Motor neuron (in vitro differentiated cells): ENCODE measurements at regions not wholly inside any gene's neighbourhood (a gene's known extent, or its start where the extent isn't known, plus 50 kb on each side); places are given as distances from the start of the nearest gene placed in this dataset.

ENCODE experiments used
- ATAC-seq, 8 experiments: fragments of 200-7000 bp; cut with Tn5 transposase; replicated peaks in 6 of 8; 2 replicates each; pipeline ENCODE4 v1.8.0; 2021; ENCODE audit warnings: mild to moderate bottlenecking in 8 of 8, moderate library complexity in 8 of 8
- H3K27ac ChIP-seq, 2 donors: fragments of 250-450 bp; sonication (Bioruptor Pico); 2 replicates each; pipeline ENCODE4 v1.9.0; 2021; ENCODE audit warnings: antibody characterized with exemption in 2 of 2, mild to moderate bottlenecking in 2 of 2, moderate library complexity in 1 of 2
- H3K4me1 ChIP-seq, 2 donors: fragments of 250-450 bp; sonication (Bioruptor Pico); replicated peaks in 1 of 2; 2 replicates each; pipeline ENCODE4 v1.6.1; 2021; ENCODE audit warnings: antibody characterized with exemption in 2 of 2, mild to moderate bottlenecking in 2 of 2, moderate library complexity in 1 of 2
- H3K4me3 ChIP-seq, 5 donors: fragments of 250-450 bp; sonication (Bioruptor Pico); 2 replicates each; pipeline ENCODE4 v1.9.0; 2021; ENCODE audit warnings: antibody characterized with exemption in 5 of 5, mild to moderate bottlenecking in 5 of 5, moderate library complexity in 4 of 5
- WGBS, 10 experiments: fragments of 450-650 bp; shearing (Covaris generic); methylation state at CpG; one replicate each; pipeline ENCODE4 v1.0.0; 2022; 5-methylcytosine and 5-hydroxymethylcytosine counted together
- in situ Hi-C, 9 experiments: fragments of 400-800 bp; cut with MboI; loops; one replicate each; pipeline ENCODE4 v1.15.0; 2021; ENCODE audit warnings: low sequenced_read_pairs in 9 of 9, low pct_unique_long_range_greater_than_20kb in 2 of 9; ENCODE audit not compliant: unreplicated experiment in 9 of 9

DNA sequence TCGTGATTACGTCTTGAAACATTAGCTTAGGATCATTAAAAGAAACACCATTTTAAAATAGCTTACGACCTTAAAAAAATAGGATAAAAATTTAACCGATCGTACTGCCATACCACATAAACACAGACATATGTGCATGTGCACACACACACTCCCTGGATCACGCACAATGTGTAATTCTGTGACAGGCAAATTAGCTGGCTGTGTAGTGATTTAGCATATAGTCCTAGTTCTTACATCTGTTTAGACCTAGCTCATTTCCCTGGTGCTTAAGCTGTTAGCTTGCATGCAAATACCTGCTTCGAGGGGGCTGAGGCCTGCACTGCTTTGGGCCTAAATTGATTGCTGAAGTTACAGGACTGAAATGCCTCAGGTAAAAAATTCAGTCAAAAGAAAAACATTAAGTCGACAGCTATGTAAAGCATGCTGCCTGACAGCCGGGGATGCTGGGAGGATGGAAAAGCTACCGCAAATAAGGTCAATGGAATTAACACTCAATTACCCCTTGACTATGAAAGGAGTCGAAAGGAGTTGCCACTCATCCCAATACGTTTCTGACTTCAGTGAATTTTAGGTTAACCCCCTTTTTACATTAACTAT, 267.1 kb upstream of the FZD8 start:
- Histone ChIP-seq H3K4me1 (peaks cover 0 to 13% of the 10 kb centered on the region in 2 donors), H3K4me3 (no peak overlapping the region), H3K27ac (no peak overlapping the region)
- 52 to 91% (median 77%) methylated on average over 6 to 12 of the region's 12 CpGs for WGBS, 10 experiments
- in situ Hi-C loops = loop anchor here in 1 of 9 experiments (25.0 kb wide), 1 partner anchor 272 kb away; the partner anchor contains the start of gene FZD8
- ATAC-seq = peak in 2 of 8 experiments; percentile 12 to 71

DNA sequence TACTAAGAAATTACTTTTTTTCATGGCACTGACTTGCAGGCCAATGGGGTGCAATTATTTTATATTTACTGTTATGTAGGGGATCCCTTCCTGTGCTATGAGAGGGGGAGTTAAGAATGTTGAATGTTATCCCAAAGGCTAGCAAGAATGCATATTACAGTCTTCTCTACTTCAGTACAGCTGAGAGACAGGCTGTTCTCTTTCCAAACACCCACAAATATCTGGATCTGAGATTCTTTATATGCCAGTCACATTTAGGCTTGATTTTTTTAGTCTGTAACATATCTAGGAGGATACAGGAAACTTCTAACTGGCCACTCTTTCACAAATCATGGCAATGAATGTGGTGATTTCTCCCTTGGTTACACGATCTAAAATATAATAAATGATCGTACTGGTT, 266.4 kb upstream of the FZD8 start:
- no peak overlapping the region for H3K27ac ChIP-seq
- in situ Hi-C loops = loop anchor here in 1 of 9 experiments (25.0 kb wide), 1 partner anchor 271 kb away; the partner anchor contains the start of gene FZD8
- no peak for ATAC-seq
- H3K4me3 ChIP-seq = no peak overlapping the region
- peaks cover 0 to 13% of the 10 kb centered on the region in 2 donors for H3K4me1 ChIP-seq
- 64 to 100% (median 92%) methylated on average over 2 of the region's 2 CpGs; no CpG with 5 or more reads in 2 of the 10 experiments for WGBS, 10 experiments

GRCh38 chr10:35907548-35907947, 265.5 kb upstream of the FZD8 start:
- ATAC-seq = no peak
- H3K4me1 ChIP-seq = peaks cover 0 to 17% of the 10 kb centered on the region in 2 donors
- no peak overlapping the region for H3K4me3 ChIP-seq
- in situ Hi-C loops = loop anchor here in 1 of 9 experiments (25.0 kb wide), 1 partner anchor 270 kb away; the partner anchor contains the start of gene FZD8
- 50 to 100% (median 80%) methylated on average over 1 to 6 of the region's 9 CpGs; no CpG with 5 or more reads in 2 of the 10 experiments for WGBS, 10 experiments
- H3K27ac ChIP-seq = no peak overlapping the region

GRCh38 chr10:35906155-35906554, 264.1 kb upstream of the FZD8 start:
- Histone ChIP-seq H3K4me3 (no peak overlapping the region), H3K27ac (no peak overlapping the region), H3K4me1 (peaks cover 0 to 17% of the 10 kb centered on the region in 2 donors)
- WGBS, 10 experiments = 21 to 100% (median 90%) methylated on average over 1 to 3 of the region's 3 CpGs; no CpG with 5 or more reads in 4 of the 10 experiments
- no peak for ATAC-seq
- in situ Hi-C loops = loop anchor here in 1 of 9 experiments (25.0 kb wide), 1 partner anchor 269 kb away; the partner anchor contains the start of gene FZD8

GRCh38 chr10:35903021-35903420, 260.9 kb upstream of the FZD8 start:
- no peak for ATAC-seq
- H3K27ac ChIP-seq = no peak overlapping the region
- in situ Hi-C loops = loop anchor here in 1 of 9 experiments (25.0 kb wide), 1 partner anchor 266 kb away; the partner anchor contains the start of gene FZD8
- H3K4me1 ChIP-seq = peaks cover 7 to 13% of the 10 kb centered on the region in 2 donors
- WGBS, 10 experiments = 67 to 95% (median 83%) methylated on average over 2 to 6 of the region's 7 CpGs; no CpG with 5 or more reads in 4 of the 10 experiments
- H3K4me3 ChIP-seq = no peak overlapping the region

DNA sequence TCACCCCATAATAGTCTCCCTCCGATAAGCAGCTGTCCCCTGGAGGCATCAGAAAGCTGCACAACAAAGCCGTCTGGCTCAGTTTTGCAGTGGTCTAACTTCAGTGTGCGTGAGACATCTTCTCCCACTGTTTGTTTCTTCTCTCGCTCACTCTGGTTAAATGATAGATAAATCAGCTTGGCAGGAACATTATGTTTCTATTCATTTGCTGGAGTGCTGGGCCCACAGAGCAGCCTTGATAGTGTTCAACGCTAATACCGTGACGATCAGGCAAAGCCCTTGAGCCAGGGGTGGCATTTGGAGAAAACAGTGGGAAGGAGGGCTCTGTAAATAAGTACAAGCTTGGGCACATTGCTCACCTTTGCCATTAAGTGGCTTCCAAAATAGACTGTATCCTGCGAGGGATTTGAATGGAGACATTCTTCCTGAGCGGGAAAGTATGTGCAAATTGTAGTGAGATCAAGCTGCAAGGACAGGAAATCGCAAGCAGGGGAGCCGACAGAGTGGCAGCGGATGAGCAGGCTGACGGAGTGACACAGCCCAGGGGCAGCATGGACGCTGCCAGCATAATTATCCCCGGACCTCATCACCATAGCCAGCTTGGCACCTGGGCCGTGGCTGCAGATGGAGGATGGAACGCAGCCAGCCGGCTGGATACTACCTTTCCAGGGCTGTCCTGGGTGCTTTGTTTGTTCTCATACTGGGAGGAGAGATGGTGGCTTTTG, 256.8 kb upstream of the FZD8 start:
- H3K4me1 ChIP-seq = peaks cover 7 to 13% of the 10 kb centered on the region in 2 donors
- H3K27ac ChIP-seq = no peak overlapping the region
- 46 to 100% (median 72%) methylated on average over 4 to 15 of the region's 18 CpGs; no CpG with 5 or more reads in 1 of the 10 experiments for WGBS, 10 experiments
- in situ Hi-C loops = no loop called here
- no peak overlapping the region for H3K4me3 ChIP-seq
- peak in 5 of 8 experiments; percentile 65 to 86 (median 75) for ATAC-seq

GRCh38 chr10:35896001-35896400, 253.9 kb upstream of the FZD8 start:
- peak in 2 of 8 experiments; percentile 53 to 61 for ATAC-seq
- Histone ChIP-seq H3K27ac (no peak overlapping the region), H3K4me1 (peaks cover 8 to 9% of the 10 kb centered on the region in 2 donors), H3K4me3 (no peak overlapping the region)
- WGBS, 10 experiments = 31 to 100% (median 80%) methylated on average over 1 to 5 of the region's 5 CpGs
- in situ Hi-C loops = no loop called here

DNA sequence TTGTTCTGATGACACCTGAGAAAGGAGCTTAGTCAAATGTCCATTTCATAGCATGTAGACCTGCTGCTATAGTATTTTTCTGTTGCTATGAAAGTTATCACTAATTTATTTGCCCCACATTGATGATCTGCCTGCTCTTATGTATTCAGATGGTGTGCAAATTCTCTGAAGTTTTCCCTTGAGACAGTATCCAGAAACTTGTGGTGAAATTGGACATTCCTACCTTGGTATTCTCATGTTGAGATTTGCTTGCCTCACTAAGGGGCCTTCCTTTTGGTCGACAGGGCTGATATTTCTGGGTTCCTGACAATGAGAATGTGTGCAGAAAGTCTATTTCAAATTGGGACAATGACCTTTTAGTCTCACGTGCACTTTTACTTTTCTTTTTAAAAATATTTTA, 253.2 kb upstream of the FZD8 start:
- H3K27ac ChIP-seq = no peak overlapping the region
- peaks cover 15% of the 10 kb centered on the region in 2 donors for H3K4me1 ChIP-seq
- no peak for ATAC-seq
- WGBS, 10 experiments = 11 to 100% (median 83%) methylated on average over 1 to 2 of the region's 2 CpGs; no CpG with 5 or more reads in 1 of the 10 experiments
- in situ Hi-C loops = no loop called here
- H3K4me3 ChIP-seq = no peak overlapping the region

DNA sequence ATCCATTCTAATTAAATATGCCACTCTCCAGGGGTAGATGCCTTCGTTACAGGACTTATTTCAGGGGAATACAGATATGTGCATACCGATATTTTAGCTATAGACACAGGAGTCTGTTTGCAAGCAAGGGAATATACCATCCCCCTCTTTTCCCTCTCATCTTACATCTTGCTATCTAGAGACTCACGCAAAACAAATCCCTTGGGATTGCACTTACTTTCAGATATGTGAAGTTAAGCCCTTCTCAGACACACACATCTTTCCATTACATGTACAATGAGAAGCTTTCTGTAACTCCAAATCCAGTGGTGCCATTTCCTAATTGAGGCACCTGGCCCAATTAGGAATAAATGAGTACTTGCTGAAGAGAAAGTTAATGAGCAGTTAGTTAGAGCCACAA, 250.4 kb upstream of the FZD8 start:
- no peak overlapping the region for H3K4me3 ChIP-seq
- no peak for ATAC-seq
- H3K4me1 ChIP-seq = peaks cover 9 to 15% of the 10 kb centered on the region in 2 donors
- in situ Hi-C loops = no loop called here
- WGBS, 10 experiments = 80 to 100% (median 96%) methylated on average over 1 to 2 of the region's 3 CpGs; no CpG with 5 or more reads in 6 of the 10 experiments
- H3K27ac ChIP-seq = no peak overlapping the region

- H3K27ac ChIP-seq = no peak overlapping the region
- peak in 2 of 8 experiments; percentile 53 to 77 for ATAC-seq
- 17 to 100% (median 50%) methylated on average over 1 to 2 of the region's 2 CpGs; no CpG with 5 or more reads in 4 of the 10 experiments for WGBS, 10 experiments
- H3K4me1 ChIP-seq = peaks cover 9 to 15% of the 10 kb centered on the region in 2 donors
- in situ Hi-C loops = no loop called here
- no peak overlapping the region for H3K4me3 ChIP-seq
These were observed 248.8 kb upstream of the FZD8 start for GRCh38 chr10:35890676-35891495.

DNA sequence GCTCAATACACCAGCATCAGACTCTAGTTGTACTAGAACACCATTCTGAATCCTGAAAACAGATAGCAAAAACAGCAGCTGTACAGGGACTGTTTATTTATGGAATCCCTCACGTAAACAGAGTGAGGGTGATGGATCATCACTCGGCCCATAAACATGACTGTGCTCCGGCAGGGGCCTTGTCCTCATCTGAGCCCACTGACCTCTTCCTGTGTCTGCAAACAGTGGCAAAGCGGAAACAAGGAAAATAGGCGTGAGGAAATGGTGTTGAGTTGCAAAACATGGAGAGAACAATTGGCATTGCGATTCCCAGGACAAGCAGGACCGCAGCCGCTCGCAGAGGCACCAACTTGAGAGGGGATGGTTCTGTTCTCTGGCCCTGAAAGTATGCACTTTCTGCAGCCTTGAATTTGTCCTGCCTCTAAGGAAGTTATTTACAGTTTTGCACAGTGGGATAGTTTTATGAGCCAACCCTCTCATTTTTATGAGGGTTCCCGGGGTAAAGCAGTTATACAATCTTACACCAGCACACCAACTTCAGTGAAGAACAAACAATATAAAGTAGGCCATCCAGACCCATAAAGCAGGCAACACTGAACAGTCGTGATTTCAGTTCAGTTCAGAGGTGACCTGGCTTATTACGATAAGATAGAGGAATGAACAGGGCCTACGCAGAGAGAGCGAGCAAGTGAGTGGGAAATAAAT, 248.0 kb upstream of the FZD8 start:
- ATAC-seq = peak in 4 of 8 experiments; percentile 37 to 64 (median 48)
- no peak overlapping the region for H3K27ac ChIP-seq
- no peak overlapping the region for H3K4me3 ChIP-seq
- in situ Hi-C loops = no loop called here
- peaks cover 9 to 15% of the 10 kb centered on the region in 2 donors for H3K4me1 ChIP-seq
- 59 to 100% (median 75%) methylated on average over 3 to 13 of the region's 14 CpGs for WGBS, 10 experiments

GRCh38 chr10:35889226-35889625, 247.1 kb upstream of the FZD8 start:
- in situ Hi-C loops = no loop called here
- ATAC-seq = no peak
- WGBS, 10 experiments = 31 to 91% (median 69%) methylated on average over 1 to 2 of the region's 2 CpGs; no CpG with 5 or more reads in 2 of the 10 experiments
- H3K4me3 ChIP-seq = no peak overlapping the region
- peaks cover 9 to 15% of the 10 kb centered on the region in 2 donors for H3K4me1 ChIP-seq
- no peak overlapping the region for H3K27ac ChIP-seq
